ENCODE measurements at regions not wholly inside any gene's neighbourhood (a gene's known extent, or its start where the extent isn't known, plus 50 kb on each side); places are given as distances from the start of the nearest gene placed in this dataset.
"Not testable (repeated sequence)": the region's sequence is repeated elsewhere in the genome, so short reads cannot be mapped to it uniquely, and the experiment has no call there.

DNA sequence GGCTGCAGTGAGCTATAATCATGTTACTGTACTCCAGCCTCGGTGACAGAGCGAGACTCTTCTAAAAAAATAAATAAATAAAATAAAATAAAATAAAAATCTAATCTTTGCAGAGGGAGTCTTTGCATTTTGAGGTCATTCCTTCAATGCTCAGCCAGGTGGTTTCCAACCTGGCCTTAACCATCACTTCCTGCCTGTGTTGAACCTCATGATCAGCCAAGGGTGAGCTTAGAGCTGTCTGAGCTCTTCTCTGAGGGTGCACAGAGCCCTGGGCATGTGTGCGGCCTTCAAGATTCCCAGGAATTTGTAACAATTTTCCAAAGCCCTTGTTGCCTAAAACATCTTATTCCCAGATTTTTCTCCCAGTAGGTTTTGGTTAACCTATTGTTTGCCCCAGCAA is 94.3 kb downstream of the KCNJ12 start:
- not testable (repeated sequence) for H3K27me3 ChIP-seq (ENCODE audit: control insufficient read depth in 3 of 3, insufficient read depth in 3 of 3, low read length in 2 of 3); H3K9me3 ChIP-seq (ENCODE audit: control insufficient read depth in 4 of 4, insufficient read depth in 3 of 4, low read length in 3 of 4); H3K36me3 ChIP-seq (ENCODE audit: control insufficient read depth in 4 of 4, insufficient read depth in 4 of 4, low read length in 4 of 4); H3K9ac ChIP-seq (ENCODE audit: insufficient read depth in 1 of 2, low read length in 2 of 2); H3K4me3 ChIP-seq; H3K27ac ChIP-seq (ENCODE audit: low read depth in 1 of 2, low read length in 1 of 2); ATAC-seq (ENCODE audit: insufficient read depth, low FRiP score); DNase-seq; H3K4me1 ChIP-seq (ENCODE audit: control insufficient read depth in 5 of 5, insufficient read depth in 5 of 5, low read length in 5 of 5)
- WGBS, 2 donors = 94 to 97% methylated on average over 2 to 3 of the region's 3 CpGs

DNA sequence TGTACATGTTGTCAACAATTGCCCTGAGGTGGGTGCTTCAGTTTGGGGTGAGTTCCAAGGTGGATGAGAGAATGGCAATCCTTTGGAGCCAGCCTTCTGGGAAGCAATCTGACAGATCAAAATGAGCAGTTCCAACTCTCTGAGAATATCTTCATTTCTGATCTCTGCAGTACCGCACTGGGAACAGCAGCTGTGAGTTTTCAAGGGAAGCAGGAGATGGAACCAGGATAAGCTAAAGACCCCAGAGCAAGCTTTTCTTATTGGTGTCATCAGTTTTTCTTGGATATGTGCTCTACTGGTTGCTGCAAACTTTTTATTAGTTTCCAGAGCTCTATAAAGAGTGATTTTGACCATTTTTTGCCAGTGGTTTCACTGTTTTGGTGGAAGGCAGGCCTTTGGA is 94.7 kb downstream of the KCNJ12 start:
- no peak overlapping the region for H3K27ac ChIP-seq (ENCODE audit: low read depth in 1 of 2, low read length in 1 of 2)
- H3K4me3 ChIP-seq = no peak overlapping the region
- no peaks in the 10 kb centered on the region for H3K36me3 ChIP-seq (ENCODE audit: control insufficient read depth in 4 of 4, insufficient read depth in 4 of 4, low read length in 4 of 4)
- H3K9me3 ChIP-seq (ENCODE audit: control insufficient read depth in 4 of 4, insufficient read depth in 3 of 4, low read length in 3 of 4) = no peaks in the 10 kb centered on the region
- H3K9ac ChIP-seq (ENCODE audit: insufficient read depth in 1 of 2, low read length in 2 of 2) = no peak overlapping the region
- no peaks in the 10 kb centered on the region for H3K4me1 ChIP-seq (ENCODE audit: control insufficient read depth in 5 of 5, insufficient read depth in 5 of 5, low read length in 5 of 5)
- DNase-seq = no peak
- H3K27me3 ChIP-seq (ENCODE audit: control insufficient read depth in 3 of 3, insufficient read depth in 3 of 3, low read length in 2 of 3) = peaks cover 0 to 8% (median 3%) of the 10 kb centered on the region in 3 donors
- 89 to 95% methylated on average over 1 of the region's 1 CpG for WGBS, 2 donors
- TF ChIP-seq CTCF (IDR thresholded peaks at IDR 0.05; ENCODE audit: control extremely low read depth, extremely low read depth) = no peak
- no peak for ATAC-seq (ENCODE audit: insufficient read depth, low FRiP score)

GRCh38 chr17:21474815-21475214 is 98.7 kb downstream of the KCNJ12 start:
- Histone ChIP-seq H3K9ac (ENCODE audit: insufficient read depth in 1 of 2, low read length in 2 of 2) (no peak overlapping the region), H3K4me1 (ENCODE audit: control insufficient read depth in 5 of 5, insufficient read depth in 5 of 5, low read length in 5 of 5) (no peaks in the 10 kb centered on the region), H3K9me3 (ENCODE audit: control insufficient read depth in 4 of 4, insufficient read depth in 3 of 4, low read length in 3 of 4) (peaks cover 0 to 17% (median 0%) of the 10 kb centered on the region in 4 donors), H3K27me3 (ENCODE audit: control insufficient read depth in 3 of 3, insufficient read depth in 3 of 3, low read length in 2 of 3) (peaks cover 0 to 5% (median 3%) of the 10 kb centered on the region in 3 donors), H3K36me3 (ENCODE audit: control insufficient read depth in 4 of 4, insufficient read depth in 4 of 4, low read length in 4 of 4) (no peaks in the 10 kb centered on the region), H3K4me3 (no peak overlapping the region), H3K27ac (ENCODE audit: low read depth in 1 of 2, low read length in 1 of 2) (no peak overlapping the region)
- WGBS, 2 donors = 78 to 89% methylated on average over 5 of the region's 5 CpGs
- ATAC-seq (ENCODE audit: insufficient read depth, low FRiP score) = no peak
- no peak for DNase-seq
- TF ChIP-seq CTCF (IDR thresholded peaks at IDR 0.05; ENCODE audit: control extremely low read depth, extremely low read depth) = no peak

- no peak for TF ChIP-seq CTCF (IDR thresholded peaks at IDR 0.05; ENCODE audit: control extremely low read depth, extremely low read depth)
- Histone ChIP-seq H3K4me1 (ENCODE audit: control insufficient read depth in 5 of 5, insufficient read depth in 5 of 5, low read length in 5 of 5) (no peaks in the 10 kb centered on the region), H3K9ac (ENCODE audit: insufficient read depth in 1 of 2, low read length in 2 of 2) (no peak overlapping the region), H3K36me3 (ENCODE audit: control insufficient read depth in 4 of 4, insufficient read depth in 4 of 4, low read length in 4 of 4) (no peaks in the 10 kb centered on the region), H3K27me3 (ENCODE audit: control insufficient read depth in 3 of 3, insufficient read depth in 3 of 3, low read length in 2 of 3) (peaks cover 0 to 5% (median 3%) of the 10 kb centered on the region in 3 donors), H3K9me3 (ENCODE audit: control insufficient read depth in 4 of 4, insufficient read depth in 3 of 4, low read length in 3 of 4) (peaks cover 0 to 17% (median 0%) of the 10 kb centered on the region in 4 donors), H3K4me3 (no peak overlapping the region), H3K27ac (ENCODE audit: low read depth in 1 of 2, low read length in 1 of 2) (no peak overlapping the region)
- ATAC-seq (ENCODE audit: insufficient read depth, low FRiP score) (no peak), DNase-seq (no peak)
- WGBS, 2 donors = 77 to 87% methylated on average over 8 of the region's 8 CpGs
These were observed 99.4 kb downstream of the KCNJ12 start for GRCh38 chr17:21475571-21475970.
